Fibroblast of skin of right biceps (primary cell): ENCODE measurements at regions not wholly inside any gene's neighbourhood (a gene's known extent, or its start where the extent isn't known, plus 50 kb on each side); places are given as distances from the start of the nearest gene placed in this dataset.
A peak's percentile ranks its signal among the peaks of the same experiment; 100 is the strongest.

Source experiments
- DNase-seq: peaks from one replicate; pipeline ENCODE4 v3.0.0-alpha.2; 2013

- DNase-seq = no peak
Observed at GRCh38 chr2:8524388-8524787, 157.5 kb upstream of the ID2 start.

DNA sequence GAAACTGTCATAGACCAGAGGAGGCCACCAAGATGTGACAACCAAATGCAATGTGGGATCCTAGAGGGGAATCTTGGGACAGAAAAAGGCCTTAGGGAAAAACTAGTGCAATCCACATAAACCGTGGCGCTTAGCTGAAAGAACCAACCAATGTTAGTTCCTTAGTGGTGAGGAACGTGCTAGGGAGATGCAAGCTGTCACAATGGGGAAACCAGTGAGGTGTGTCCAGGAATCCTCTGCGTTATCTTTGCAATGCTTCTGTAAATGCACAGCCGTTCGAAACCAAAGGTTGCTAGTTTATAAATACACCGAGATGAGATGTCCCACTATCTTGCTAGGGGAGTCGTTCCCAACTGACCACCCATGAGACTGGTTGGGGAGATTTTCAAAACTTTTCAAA lies 157.0 kb upstream of the ID2 start:
- no peak for DNase-seq

- DNase-seq = no peak
Observed at GRCh38 chr2:8525236-8525581, 156.6 kb upstream of the ID2 start.

DNA sequence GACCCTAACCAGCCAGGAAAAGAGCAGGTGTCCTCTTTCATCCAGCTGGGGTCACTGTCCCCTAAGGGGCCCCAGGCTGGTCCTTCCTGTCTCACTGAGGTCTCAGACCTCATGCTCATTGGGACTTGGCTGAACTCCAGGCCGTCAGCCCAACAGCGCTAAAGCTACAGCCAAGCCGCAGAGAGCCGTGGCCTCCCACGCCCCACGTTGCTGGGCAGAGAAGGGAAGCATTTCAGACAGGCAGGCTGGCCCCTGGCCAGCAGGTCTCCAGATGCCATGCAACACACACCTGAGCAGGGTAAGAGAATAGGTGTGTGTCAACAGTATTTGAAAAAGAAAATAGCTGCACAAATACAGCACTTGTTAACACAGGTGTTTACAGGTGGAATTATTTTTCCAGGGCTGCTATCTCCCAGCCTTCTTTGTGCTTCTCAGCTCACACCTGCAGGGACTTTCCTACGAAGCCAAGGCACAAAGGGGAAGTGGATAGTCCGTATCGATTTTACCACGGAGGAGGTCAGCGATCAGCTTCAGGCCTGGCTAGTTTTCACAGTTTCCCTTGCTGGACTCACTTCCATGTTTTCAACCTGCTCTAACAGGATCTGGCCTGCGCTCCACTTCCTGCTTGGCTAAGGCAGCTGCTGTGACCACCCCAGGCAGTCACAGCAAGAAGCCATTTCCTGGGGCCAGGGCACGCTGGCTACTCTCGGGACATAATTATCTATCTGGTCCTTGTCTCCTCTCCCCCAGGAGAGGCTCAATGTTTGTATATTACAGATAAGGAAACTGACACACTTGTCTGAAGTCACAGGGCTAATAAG lies 156.1 kb upstream of the ID2 start:
- DNase-seq = peak; percentile 24

GRCh38 chr2:8526403-8526696 lies 155.5 kb upstream of the ID2 start:
- no peak for DNase-seq

DNA sequence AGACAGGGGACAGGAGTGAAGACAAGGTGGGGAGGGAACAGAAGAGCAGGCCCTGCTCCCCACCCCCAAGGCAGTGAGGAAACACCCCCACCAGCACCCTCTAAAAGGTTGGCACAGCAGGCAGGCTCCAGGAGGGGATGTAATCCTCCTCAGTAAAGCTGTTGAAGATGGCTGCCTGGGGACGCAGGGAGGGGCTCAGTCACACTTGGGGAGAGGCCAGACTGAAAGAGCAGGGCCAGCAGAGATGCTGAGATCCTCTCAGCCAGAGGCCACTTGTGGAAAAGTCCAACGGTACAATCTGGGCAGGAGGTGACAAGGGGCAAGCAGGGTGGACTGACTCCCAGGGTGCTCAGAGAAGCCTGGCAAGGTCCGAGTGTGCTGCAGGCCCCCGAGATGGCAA lies 154.8 kb upstream of the ID2 start:
- DNase-seq = no peak

DNA sequence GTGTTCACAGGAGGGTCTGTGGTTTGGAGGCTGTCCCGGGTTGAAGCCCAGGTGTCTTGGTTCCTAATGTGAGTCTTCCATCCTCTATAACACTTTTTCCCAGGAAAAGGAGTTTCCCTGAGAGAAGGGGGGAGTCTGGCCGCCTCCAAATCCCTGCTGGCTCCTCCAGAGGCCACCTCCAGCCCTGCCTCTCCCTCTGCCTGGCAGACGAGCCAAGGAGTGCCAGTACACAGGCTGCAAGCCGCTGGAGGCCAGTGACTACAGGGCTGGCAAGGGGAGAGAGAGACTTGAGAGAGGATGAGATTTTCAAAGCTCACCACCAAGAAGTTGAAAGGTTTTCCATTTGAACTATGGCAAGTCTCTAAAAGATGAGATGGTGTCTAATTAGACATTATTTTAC lies 154.2 kb upstream of the ID2 start:
- no peak for DNase-seq

DNA sequence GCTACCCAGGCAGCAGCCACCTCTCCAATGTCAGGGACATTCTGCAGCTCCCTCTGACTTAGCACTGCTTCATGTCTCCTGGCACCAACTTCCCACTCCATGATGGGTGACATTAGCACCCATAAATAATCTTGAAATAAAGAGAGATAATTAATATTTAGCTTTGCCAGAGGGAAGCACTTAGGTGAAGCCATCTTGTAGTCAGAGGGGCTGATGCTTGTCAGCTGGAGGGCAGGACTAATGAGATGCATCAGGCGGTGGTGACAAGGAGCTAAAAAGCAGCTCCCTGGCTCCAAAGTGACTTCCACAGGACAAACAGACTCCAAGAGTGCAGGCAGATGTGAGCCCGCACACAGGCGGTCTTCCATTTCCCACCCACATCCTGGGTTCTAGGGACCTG lies 153.0 kb upstream of the ID2 start:
- DNase-seq = no peak

- DNase-seq = no peak
Observed at GRCh38 chr2:8529706-8530277, 152.1 kb upstream of the ID2 start.

DNA sequence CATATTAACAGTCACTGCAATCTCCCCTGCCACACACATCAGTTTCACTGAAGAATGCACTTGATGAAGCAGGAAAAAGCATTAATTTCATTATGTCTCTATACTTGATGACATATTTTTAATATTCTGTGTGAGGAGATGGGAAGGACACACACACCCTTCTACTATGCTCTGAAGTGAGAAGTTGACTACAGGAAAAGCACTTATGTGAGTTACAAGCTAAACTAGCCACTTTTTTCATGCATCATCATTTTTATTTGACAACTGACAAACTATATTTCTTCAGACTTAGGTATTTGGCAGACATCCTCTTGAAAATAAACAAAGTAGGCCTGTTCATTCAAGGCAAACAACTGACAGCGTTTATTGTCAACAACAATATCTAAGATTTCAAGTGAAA lies 150.4 kb upstream of the ID2 start:
- DNase-seq = no peak

GRCh38 chr2:8532438-8532837 lies 149.4 kb upstream of the ID2 start:
- no peak for DNase-seq

GRCh38 chr2:8533923-8534322 lies 147.9 kb upstream of the ID2 start:
- no peak for DNase-seq

DNA sequence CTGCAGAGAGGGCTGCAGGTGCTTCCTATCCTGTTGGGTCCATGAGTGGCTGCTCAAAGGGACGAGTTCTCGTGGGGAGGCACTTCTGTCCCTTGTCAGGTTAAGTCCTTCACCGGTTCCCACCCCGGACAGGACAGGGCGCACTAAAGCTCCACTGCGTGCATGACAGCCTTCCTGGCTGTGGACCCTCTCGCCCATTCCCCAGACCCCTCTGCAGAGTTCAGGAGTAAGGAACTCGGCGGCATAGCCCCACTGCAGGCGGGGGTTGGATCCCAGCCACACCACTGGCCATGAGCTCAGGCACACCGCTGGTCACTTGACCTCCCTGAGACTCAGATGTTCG lies 147.5 kb upstream of the ID2 start:
- no peak for DNase-seq

DNA sequence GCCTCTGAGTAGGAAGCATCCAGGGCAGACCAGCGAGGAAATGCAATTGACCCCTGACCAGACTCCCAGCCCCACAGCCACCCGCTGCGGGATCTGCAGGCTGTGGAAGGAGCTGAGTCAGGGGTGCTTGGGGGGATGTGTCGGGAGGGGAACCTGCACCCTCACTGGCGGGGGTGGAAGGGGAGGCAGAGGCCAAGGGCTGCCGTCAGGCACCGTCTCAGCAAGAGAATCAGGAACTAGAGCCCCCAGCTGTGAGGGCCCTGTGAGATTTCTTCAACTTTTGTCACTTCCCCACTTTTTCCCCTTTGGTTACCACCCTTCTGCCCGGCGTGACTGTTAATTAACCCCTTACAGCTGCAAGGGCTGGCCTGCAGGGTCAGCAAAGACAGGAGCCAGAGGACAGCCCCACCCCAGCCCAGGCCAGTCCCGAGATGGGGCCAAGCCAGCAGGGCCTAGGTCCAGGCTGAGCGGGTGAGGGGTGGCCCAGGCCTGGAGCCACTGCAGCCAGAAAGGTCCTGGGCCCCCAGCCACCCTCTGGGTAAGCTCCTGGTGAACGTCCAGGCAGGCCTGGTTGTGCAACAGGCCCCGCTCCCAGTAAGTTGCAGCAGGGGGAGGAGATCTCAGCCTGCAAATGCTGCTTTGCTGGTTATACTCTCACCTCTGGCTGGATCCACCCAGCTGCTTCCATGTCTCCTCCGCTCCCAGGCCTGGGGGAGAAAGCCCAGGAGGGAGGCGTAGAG lies 147.0 kb upstream of the ID2 start:
- DNase-seq = peak; percentile 29

DNA sequence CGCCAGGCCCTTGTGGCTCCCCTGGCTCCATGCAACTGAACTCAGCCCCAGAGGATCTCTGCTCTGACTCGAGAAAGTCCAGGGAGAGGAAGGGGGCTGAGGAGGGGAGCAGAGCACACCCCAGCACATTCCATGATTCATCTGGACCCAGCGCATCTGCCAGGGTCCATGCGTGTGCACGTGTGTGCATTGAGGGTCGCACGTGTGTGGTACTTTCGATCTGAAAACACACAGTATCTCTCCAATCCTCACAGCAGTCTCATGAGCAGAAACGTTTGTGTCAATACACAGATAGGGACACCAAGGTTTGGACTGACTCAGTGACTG lies 146.4 kb upstream of the ID2 start:
- no peak for DNase-seq

DNA sequence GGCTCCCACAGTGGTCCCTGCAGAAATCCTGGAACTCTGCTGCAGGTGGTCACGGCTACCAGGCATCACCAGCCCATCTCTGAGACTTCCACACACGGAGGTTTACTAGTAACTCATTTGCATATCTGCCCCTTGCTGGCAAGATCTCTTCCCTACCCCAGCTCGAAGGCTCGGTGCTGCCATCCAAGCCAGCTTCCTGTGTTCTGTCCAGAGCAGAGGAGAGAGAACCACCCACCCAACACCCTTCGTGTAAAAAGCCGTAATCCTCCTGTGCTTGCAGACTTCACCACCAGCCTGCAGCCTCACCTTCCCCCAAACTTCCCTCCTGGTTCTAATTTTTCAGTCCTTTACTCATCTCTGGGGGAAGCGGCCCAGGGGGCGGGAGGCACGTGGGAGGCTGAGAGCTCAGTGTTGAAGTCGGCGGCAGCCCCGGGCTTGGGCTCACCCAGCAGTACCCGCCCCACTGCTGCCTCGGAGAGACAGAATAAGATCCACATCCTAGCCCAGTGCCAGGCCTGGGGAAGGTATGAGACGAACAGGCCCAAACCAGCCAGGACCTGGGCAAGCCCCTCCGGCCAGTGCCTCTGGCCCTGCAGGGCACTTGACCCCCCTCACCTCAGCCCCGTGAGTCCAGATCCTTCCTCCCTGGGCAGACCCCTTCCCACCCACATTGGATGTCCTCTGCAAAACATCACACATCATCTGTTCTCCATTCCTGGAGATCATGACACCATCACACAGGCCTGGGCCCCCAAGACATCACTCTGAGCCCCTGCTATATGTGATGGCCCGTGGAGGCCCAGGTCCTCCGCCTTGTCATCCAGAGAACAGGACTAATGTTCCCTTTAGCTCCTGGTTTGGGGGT lies 145.8 kb upstream of the ID2 start:
- peak; percentile 71 for DNase-seq

- peak; percentile 53 for DNase-seq
Observed at GRCh38 chr2:8536686-8537561, 144.9 kb upstream of the ID2 start.

GRCh38 chr2:8537562-8538155 lies 144.2 kb upstream of the ID2 start:
- no peak for DNase-seq

GRCh38 chr2:8538531-8538930 lies 143.3 kb upstream of the ID2 start:
- DNase-seq = no peak

DNA sequence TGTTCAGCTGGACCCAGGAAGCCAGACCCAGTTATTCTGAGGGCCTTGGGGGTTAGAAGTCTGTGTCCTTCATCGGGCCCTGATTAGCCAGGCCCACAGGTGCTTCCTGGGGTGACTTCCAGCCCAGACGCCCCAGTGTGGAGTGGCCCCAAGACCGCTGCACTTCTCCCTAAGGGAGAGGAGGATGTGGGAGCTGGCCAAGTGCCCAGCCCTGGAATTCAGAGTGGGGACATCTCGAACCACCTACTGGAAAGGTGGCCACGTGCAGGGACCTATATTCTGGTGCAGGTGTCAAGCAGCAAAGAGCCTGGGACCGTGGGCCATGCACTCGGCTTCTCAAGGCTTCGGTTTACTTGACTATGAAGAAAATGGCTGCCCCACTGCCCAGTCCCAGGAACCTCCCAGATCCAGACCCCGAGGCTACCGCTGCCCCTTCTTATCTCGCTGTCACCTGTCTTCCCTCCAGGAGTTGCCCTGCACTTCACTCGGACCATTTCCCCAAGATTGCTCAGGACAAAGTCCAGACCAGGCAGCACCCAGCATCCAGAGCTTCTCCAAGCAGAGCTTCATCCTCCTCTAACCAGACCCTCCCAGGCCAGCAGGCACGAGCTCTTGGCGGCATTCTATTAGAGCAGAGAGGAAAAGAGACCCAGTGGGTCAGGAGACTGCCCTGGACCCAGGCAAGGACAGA lies 142.8 kb upstream of the ID2 start:
- no peak for DNase-seq

DNA sequence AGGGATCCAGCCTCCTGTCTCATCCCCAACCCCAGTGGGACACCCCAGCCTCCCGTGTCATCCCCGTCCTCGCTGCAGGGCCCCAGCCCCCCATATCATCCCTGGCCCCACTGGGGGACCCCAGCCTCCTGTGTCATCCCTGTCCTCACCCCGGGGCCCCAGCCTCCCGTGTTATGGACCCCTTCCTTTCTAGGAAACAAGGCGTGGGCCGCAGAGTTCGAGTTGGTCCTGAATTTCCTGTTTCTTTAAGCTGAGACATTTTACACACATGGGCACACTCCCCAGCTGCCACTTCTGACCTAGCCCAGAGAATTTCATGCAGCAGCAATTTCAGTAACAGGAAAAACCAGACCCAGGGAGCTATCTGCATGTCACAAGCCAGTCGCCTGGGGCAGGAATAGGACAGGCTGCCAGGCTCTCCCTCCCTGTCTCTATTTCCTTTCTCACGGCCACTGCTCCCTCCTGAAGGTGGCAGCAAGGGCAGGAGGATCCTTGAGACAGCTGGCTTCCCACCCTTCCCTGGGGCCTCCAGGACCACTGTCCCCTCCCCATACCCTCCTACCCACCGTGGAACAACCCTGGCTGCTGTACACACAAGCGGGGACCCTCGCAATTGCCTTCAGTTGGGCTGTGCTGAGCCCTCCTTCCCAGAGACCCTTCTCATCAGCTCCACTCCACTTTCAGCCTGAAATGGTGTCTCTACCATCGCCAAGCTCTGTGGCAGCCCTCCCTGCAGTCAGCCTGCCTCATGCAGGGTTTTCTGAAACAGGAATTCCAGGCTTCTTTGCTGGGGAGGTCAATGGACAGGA lies 141.9 kb upstream of the ID2 start:
- DNase-seq = no peak
